Liver (tissue), 8 donors: ENCODE measurements at regions not wholly inside any gene's neighbourhood (a gene's known extent, or its start where the extent isn't known, plus 50 kb on each side); places are given as distances from the start of the nearest gene placed in this dataset.

Experiments used
- DNase-seq: peaks from one replicate; pipeline ENCODE4 v3.0.0-alpha.2; 2017; ENCODE audit warnings: low spot score
- H3K27ac ChIP-seq, 2 donors: one replicate each; pipeline ENCODE4 v1.7.0; 2013; ENCODE audit warnings: inconsistent platforms in 2 of 2, low read length in 2 of 2, control low read depth in 1 of 2, low read depth in 1 of 2, mild to moderate bottlenecking in 1 of 2
- H3K27me3 ChIP-seq, 4 donors: one replicate each; pipeline versions ENCODE4 v1.6.1 to v1.7.0; 2013; ENCODE audit warnings: low read length in 3 of 4, inconsistent platforms in 1 of 4, mild to moderate bottlenecking in 1 of 4, moderate library complexity in 1 of 4; ENCODE audit not compliant: control insufficient read depth in 4 of 4, insufficient read depth in 4 of 4
- H3K36me3 ChIP-seq, 4 donors: one replicate each; pipeline versions ENCODE4 v1.6.1 to v1.7.0; 2013; ENCODE audit warnings: low read length in 3 of 4, mild to moderate bottlenecking in 3 of 4, low read depth in 1 of 4, moderate library complexity in 1 of 4; ENCODE audit not compliant: control insufficient read depth in 4 of 4, insufficient read depth in 3 of 4
- H3K4me1 ChIP-seq, 4 donors: one replicate each; pipeline versions ENCODE4 v1.6.1 to v1.7.0; 2013; ENCODE audit warnings: low read length in 3 of 4, mild to moderate bottlenecking in 3 of 4, moderate library complexity in 1 of 4; ENCODE audit not compliant: control insufficient read depth in 4 of 4, insufficient read depth in 4 of 4
- H3K4me3 ChIP-seq, 3 donors: one replicate each; pipeline versions ENCODE4 v1.6.1 to v1.7.0; 2013; ENCODE audit warnings: low read length in 3 of 3, control low read depth in 1 of 3, low read depth in 1 of 3, mild to moderate bottlenecking in 1 of 3
- H3K9ac ChIP-seq, 2 donors: one replicate each; pipeline ENCODE4 v1.7.0; 2013; ENCODE audit warnings: low read length in 2 of 2, mild to moderate bottlenecking in 2 of 2, moderate library complexity in 2 of 2, control low read depth in 1 of 2, low read depth in 1 of 2
- H3K9me3 ChIP-seq, 4 donors: one replicate each; pipeline versions ENCODE4 v1.6.1 to v1.7.0; 2013; ENCODE audit warnings: low read length in 3 of 4; ENCODE audit not compliant: control insufficient read depth in 4 of 4
- EGR1 ChIP-seq, 2 donors: IDR thresholded peaks; 2 replicates each; pipeline ENCODE4 v1.6.1; 2016 to 2018; ENCODE audit warnings: antibody characterized with exemption in 2 of 2, low read depth in 2 of 2
- FOXA1 ChIP-seq: IDR thresholded peaks from 2 replicates; pipeline ENCODE4 v1.6.1; 2016; ENCODE audit warnings: antibody characterized with exemption
- FOXA2 ChIP-seq: IDR thresholded peaks from 2 replicates; pipeline ENCODE4 v1.6.1; 2016; ENCODE audit warnings: antibody characterized with exemption
- GABPA ChIP-seq, 2 donors: IDR thresholded peaks in 1 of 2; conservative IDR thresholded peaks in 1 of 2; 2 replicates each; pipeline ENCODE4 v1.6.1; 2016; ENCODE audit warnings: antibody characterized with exemption in 2 of 2, mild to moderate bottlenecking in 1 of 2, moderate library complexity in 1 of 2
- HNF4A ChIP-seq, 2 donors: conservative IDR thresholded peaks; 2 replicates each; pipeline ENCODE4 v1.6.1; 2016; ENCODE audit warnings: antibody characterized with exemption in 2 of 2, mild to moderate bottlenecking in 2 of 2
- HNF4G ChIP-seq: IDR thresholded peaks from 2 replicates; pipeline ENCODE4 v1.6.1; 2016; ENCODE audit warnings: antibody characterized with exemption
- JUND ChIP-seq, 2 donors: IDR thresholded peaks; 2 replicates each; pipeline ENCODE4 v1.6.1; 2016; ENCODE audit warnings: antibody characterized with exemption in 2 of 2
- NR2F2 ChIP-seq: IDR thresholded peaks from 2 replicates; pipeline ENCODE4 v1.6.1; 2016; ENCODE audit warnings: antibody characterized with exemption
- RAD21 ChIP-seq, 2 donors: IDR thresholded peaks; 2 replicates each; pipeline ENCODE4 v1.6.1; 2016; ENCODE audit warnings: antibody characterized with exemption in 2 of 2, mild to moderate bottlenecking in 2 of 2
- RXRA ChIP-seq, 2 donors: IDR thresholded peaks; 2 replicates each; pipeline ENCODE4 v1.6.1; 2017 to 2018; ENCODE audit warnings: antibody characterized with exemption in 2 of 2, mild to moderate bottlenecking in 1 of 2
- TAF1 ChIP-seq: conservative IDR thresholded peaks from 2 replicates; pipeline ENCODE4 v1.6.1; 2016; ENCODE audit warnings: antibody characterized with exemption, mild to moderate bottlenecking
- WGBS: extraction: QIAGEN DNeasy Blood & Tissue Kit; methylation state at CpG from one replicate; pipeline ENCODE4 v1.1.7; 2013; 5-methylcytosine and 5-hydroxymethylcytosine counted together
- TF ChIP-seq, protein P1 (sequence below): IDR thresholded peaks from 2 replicates; pipeline ENCODE4 v1.6.1; 2016; ENCODE audit warnings: antibody characterized with exemption
- TF ChIP-seq, protein P2 (sequence below): IDR thresholded peaks from 2 replicates; pipeline ENCODE4 v1.6.1; 2016; ENCODE audit warnings: antibody characterized with exemption
- TF ChIP-seq, protein P3 (sequence below): fragments of 150-350 bp; IDR thresholded peaks from 2 replicates; pipeline ENCODE4 v1.5.1; 2017; ENCODE audit warnings: improper control_type of control experiment, low read depth, low read length; ENCODE audit not compliant: missing input control
- TF ChIP-seq, protein P4 (sequence below): IDR thresholded peaks from 2 replicates; pipeline ENCODE4 v1.6.1; 2016; ENCODE audit warnings: antibody characterized with exemption
- donor health status: healthy.
- donor health status: healthy.
- donor health status: healthy.
- donor health status: healthy.
- donor health status: healthy.

DNA sequence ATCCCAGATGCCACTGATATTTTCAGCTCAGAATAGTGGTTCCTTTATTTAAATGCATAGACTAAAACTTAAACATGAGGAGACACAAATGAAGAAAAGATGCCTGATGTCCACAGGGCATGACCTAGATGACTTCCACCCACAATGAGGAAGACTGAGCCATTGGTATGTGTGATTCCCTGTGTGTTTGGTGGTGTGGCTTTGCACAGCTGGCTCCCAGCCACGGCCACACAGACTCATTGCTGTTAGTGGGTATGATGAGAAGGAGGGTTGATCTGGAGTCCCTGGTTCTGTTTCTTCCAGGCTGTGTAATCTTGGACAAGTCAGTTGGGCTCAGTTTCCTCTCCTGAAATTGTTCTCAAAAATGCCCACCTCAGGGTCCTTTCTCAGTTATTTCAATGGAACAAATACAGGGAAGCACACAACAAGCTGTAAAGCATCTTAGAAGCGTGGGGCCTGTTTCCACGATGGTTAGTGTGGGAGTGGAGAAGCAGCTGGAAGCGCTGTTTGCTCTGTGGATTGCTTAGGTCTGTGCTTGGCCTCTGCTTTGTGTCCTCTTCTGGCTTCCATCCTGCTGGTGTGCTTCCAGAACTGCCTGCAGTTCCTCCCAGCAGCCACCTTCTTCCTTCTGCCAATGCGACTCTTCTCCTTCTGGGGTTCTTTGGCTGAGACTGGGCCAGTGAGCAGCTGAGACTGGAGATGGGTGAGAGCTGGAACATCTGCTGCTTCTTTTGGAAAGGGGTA is 303.7 kb downstream of the BMPER start (continued):
- TF ChIP-seq RAD21 (IDR thresholded peaks at IDR 0.05): no peak

DNA sequence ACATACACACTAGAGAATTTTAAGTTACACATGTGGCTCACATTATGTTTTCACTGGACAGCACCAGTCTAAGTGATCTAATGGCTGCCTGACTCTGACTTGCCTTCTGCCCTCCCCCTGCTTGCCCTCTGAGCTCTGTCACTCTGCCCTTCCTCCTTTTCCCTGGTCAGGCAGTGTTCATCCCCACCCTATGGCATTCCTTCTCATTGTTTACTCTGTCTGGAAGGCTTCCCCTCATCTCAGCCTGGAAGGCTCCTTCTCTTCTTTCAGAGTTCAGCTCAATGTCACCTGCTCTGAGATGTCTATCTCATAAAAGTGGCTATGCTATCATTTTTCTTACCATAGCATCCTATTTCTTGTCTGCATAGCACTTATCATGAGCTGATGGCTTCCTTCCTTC is 305.7 kb downstream of the BMPER start:
- Histone ChIP-seq H3K9me3 (no peaks in the 10 kb centered on the region), H3K9ac (no peak overlapping the region), H3K4me1 (no peaks in the 10 kb centered on the region), H3K27ac (no peak overlapping the region), H3K36me3 (no peaks in the 10 kb centered on the region), H3K27me3 (no peaks in the 10 kb centered on the region), H3K4me3 (no peak overlapping the region)
- TF ChIP-seq JUND (IDR thresholded peaks at IDR 0.05) (no peak), RAD21 (IDR thresholded peaks at IDR 0.05) (no peak), HNF4A (conservative IDR thresholded peaks at IDR 0.05) (no peak), FOXA2 (no peak), TAF1 (no peak), HNF4G (no peak)
- TF ChIP-seq, protein P1, sequence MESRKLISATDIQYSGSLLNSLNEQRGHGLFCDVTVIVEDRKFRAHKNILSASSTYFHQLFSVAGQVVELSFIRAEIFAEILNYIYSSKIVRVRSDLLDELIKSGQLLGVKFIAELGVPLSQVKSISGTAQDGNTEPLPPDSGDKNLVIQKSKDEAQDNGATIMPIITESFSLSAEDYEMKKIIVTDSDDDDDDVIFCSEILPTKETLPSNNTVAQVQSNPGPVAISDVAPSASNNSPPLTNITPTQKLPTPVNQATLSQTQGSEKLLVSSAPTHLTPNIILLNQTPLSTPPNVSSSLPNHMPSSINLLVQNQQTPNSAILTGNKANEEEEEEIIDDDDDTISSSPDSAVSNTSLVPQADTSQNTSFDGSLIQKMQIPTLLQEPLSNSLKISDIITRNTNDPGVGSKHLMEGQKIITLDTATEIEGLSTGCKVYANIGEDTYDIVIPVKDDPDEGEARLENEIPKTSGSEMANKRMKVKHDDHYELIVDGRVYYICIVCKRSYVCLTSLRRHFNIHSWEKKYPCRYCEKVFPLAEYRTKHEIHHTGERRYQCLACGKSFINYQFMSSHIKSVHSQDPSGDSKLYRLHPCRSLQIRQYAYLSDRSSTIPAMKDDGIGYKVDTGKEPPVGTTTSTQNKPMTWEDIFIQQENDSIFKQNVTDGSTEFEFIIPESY: no peak
- DNase-seq: no peak

DNA sequence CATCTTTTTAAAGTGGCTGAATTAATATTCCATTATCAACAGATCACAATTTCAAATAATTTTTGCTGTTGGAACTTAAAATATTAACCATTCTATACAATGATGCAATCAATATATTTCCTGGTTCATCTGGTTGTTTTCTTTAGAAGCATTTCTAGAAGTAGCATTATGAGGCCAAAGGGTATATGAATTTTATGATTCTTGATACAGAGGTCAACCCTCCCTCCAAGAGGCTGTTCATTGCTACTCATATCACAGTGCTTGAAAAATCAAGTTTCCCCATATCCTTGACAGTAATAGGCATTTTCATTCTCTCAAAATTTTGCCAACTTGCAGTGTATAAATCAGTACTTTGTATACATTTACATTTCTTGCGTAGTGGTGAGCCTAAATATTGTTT is 312.6 kb downstream of the BMPER start:
- Histone ChIP-seq H3K9me3 (no peaks in the 10 kb centered on the region), H3K36me3 (no peaks in the 10 kb centered on the region), H3K4me1 (no peaks in the 10 kb centered on the region), H3K9ac (no peak overlapping the region), H3K27ac (no peak overlapping the region), H3K27me3 (no peaks in the 10 kb centered on the region), H3K4me3 (no peak overlapping the region)
- TF ChIP-seq, protein P2, sequence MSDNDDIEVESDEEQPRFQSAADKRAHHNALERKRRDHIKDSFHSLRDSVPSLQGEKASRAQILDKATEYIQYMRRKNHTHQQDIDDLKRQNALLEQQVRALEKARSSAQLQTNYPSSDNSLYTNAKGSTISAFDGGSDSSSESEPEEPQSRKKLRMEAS: no peak
- TF ChIP-seq, protein P3, sequence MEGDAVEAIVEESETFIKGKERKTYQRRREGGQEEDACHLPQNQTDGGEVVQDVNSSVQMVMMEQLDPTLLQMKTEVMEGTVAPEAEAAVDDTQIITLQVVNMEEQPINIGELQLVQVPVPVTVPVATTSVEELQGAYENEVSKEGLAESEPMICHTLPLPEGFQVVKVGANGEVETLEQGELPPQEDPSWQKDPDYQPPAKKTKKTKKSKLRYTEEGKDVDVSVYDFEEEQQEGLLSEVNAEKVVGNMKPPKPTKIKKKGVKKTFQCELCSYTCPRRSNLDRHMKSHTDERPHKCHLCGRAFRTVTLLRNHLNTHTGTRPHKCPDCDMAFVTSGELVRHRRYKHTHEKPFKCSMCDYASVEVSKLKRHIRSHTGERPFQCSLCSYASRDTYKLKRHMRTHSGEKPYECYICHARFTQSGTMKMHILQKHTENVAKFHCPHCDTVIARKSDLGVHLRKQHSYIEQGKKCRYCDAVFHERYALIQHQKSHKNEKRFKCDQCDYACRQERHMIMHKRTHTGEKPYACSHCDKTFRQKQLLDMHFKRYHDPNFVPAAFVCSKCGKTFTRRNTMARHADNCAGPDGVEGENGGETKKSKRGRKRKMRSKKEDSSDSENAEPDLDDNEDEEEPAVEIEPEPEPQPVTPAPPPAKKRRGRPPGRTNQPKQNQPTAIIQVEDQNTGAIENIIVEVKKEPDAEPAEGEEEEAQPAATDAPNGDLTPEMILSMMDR: no peak
- DNase-seq: no peak
- WGBS: 86% methylated on average over 1 of the region's 1 CpG

DNA sequence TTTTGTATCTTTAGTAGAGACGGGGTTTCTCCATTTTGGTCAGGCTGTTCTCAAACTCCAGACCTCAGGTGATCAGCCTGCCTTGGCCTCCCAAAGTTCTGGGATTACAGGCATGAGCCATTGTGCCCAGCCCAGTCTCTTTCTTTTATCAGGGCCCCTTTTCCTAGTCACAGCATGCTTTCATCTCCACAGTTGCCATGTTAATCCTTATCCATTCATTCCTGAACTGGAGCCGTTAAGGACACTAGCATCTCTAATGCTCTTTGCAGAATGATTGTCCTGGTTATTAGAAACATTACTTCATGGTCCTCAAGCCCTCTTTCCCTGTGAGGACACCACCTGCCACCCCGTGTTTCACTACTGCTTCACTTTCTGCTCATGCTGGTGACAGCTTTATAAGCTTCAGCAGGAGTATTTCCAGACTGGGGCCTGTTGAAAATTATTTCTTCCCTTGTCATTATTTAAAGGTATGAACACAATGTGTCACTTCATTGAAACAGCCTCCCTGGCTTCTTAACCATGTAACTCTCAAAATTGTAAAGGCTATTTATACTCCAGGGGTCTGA is 313.9 kb downstream of the BMPER start:
- Histone ChIP-seq H3K4me3 (no peak overlapping the region), H3K4me1 (no peaks in the 10 kb centered on the region), H3K9me3 (no peaks in the 10 kb centered on the region), H3K9ac (no peak overlapping the region), H3K27ac (no peak overlapping the region), H3K36me3 (no peaks in the 10 kb centered on the region), H3K27me3 (no peaks in the 10 kb centered on the region)
- no peak for TF ChIP-seq FOXA1
- no peak for TF ChIP-seq NR2F2
- no peak for TF ChIP-seq JUND (IDR thresholded peaks at IDR 0.05)
- no peak for TF ChIP-seq RXRA (IDR thresholded peaks at IDR 0.05)
- TF ChIP-seq, protein P4, sequence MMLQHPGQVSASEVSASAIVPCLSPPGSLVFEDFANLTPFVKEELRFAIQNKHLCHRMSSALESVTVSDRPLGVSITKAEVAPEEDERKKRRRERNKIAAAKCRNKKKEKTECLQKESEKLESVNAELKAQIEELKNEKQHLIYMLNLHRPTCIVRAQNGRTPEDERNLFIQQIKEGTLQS: no peak
- TF ChIP-seq, protein P2: no peak
- no peak for TF ChIP-seq RAD21 (IDR thresholded peaks at IDR 0.05)
- TF ChIP-seq GABPA (IDR thresholded peaks at IDR 0.05 in 1 of 2, conservative IDR thresholded peaks at IDR 0.05 in 1 of 2): no peak
- no peak for TF ChIP-seq HNF4A (conservative IDR thresholded peaks at IDR 0.05)
- TF ChIP-seq EGR1 (IDR thresholded peaks at IDR 0.05; ENCODE audit: low read depth in 2 of 2): no peak
- TF ChIP-seq HNF4G: no peak
- DNase-seq: no peak
- 73% methylated on average over 3 of the region's 3 CpGs for WGBS
